GM23248 (cell line): ENCODE measurements at regions not wholly inside any gene's neighbourhood (a gene's known extent, or its start where the extent isn't known, plus 50 kb on each side); places are given as distances from the start of the nearest gene placed in this dataset.

Source experiments
- EZH2 ChIP-seq: fragments of 200-600 bp; sonication (generic); IDR thresholded peaks from 2 replicates; pipeline ENCODE4 v1.6.1; 2018; ENCODE audit warnings: antibody characterized with exemption, mild to moderate bottlenecking; ENCODE audit not compliant: insufficient read depth, poor library complexity, severe bottlenecking
- EZH2phosphoT487 ChIP-seq: fragments of 200-600 bp; sonication (generic); IDR thresholded peaks from 2 replicates; pipeline ENCODE4 v1.6.1; 2018; ENCODE audit warnings: antibody characterized with exemption, moderate library complexity, mild to moderate bottlenecking, low read depth; ENCODE audit not compliant: insufficient read depth

- TF ChIP-seq EZH2phosphoT487: no peak
- no peak for TF ChIP-seq EZH2
Observed at GRCh38 chr20:57118107-57118769, 148.2 kb downstream of the BMP7 start.
